ENCODE measurements at regions not wholly inside any gene's neighbourhood (a gene's known extent, or its start where the extent isn't known, plus 50 kb on each side); places are given as distances from the start of the nearest gene placed in this dataset.

- no peak for DNase-seq (ENCODE audit: extremely low read depth, low read depth)
- TF ChIP-seq CTCF (IDR thresholded peaks at IDR 0.05; ENCODE audit: low read depth, low read length): no peak
Measured at GRCh38 chr7:26495569-26495968, 203.9 kb downstream of the SNX10 start.

DNA sequence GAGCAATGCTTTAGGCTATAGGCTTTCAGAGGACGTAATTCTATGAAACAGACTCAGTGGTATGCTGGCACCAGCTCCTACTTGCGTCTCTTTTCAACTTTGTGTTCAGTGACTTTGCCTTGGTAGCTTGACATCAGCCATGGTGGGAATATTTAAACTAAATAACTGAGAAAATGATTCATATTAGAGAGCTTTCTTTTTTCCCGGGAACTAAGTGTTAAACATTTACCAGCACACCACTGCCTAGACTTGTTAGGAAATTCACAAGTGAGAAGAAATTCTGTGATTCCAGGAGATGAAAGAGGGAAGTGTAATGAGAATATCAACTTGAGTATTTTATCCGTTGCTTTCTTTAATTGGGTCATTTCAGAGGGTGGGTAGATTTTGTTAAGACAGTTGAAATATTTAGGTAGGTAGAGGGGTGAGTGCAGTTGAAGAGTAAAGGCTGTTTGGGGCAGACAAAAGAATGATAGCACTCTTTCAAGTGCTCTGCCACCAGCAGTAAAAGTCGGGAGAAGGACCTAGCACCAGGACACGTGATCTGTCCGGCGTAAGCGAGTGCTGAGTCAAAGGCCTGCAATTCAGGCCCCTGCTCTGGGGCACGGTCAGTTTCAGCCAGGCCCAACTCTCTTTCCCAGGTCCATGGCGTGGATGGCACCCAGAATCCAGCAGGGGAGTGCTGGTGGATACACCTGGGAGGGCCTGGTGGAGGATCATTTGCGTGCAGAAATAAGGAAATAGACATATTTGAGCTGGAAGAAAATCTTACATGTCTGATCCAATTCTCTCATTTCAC lies 206.3 kb downstream of the SNX10 start:
- no peak for DNase-seq (ENCODE audit: extremely low read depth, low read depth)
- no peak for TF ChIP-seq CTCF (IDR thresholded peaks at IDR 0.05; ENCODE audit: low read depth, low read length)

GRCh38 chr7:26499315-26499897 lies 207.7 kb downstream of the SNX10 start:
- no peak for TF ChIP-seq CTCF (IDR thresholded peaks at IDR 0.05; ENCODE audit: low read depth, low read length)
- DNase-seq (ENCODE audit: extremely low read depth, low read depth): no peak

DNA sequence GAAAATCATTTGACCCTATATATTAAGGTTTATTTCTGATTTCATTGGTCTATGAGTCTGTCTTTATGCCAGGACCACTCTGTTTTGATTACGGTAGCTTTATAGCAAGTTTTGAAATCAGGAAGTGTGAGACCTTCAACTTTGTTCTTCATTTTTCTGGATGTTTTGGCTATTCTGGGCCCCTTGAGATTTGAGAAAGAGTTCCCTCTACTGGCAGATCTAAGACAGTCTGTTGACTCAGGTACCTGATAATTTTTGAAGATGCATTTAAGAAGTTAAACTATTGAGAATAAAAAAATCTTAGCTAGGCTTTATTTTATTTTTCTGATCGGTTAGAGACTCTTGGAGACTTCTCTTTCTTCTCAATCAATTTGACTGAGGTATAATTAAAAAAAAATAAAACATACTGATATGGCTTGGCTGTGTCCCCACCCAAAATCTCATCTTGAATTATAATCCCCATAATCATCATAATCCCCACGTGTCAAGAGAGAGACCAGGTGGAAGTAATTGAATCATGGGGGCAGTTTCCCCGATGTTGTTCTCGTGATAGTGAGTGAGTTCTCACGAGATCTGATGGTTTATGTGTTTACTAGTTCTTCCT lies 209.2 kb downstream of the SNX10 start:
- peak; percentile 34 for TF ChIP-seq CTCF (IDR thresholded peaks at IDR 0.05; ENCODE audit: low read depth, low read length)

DNA sequence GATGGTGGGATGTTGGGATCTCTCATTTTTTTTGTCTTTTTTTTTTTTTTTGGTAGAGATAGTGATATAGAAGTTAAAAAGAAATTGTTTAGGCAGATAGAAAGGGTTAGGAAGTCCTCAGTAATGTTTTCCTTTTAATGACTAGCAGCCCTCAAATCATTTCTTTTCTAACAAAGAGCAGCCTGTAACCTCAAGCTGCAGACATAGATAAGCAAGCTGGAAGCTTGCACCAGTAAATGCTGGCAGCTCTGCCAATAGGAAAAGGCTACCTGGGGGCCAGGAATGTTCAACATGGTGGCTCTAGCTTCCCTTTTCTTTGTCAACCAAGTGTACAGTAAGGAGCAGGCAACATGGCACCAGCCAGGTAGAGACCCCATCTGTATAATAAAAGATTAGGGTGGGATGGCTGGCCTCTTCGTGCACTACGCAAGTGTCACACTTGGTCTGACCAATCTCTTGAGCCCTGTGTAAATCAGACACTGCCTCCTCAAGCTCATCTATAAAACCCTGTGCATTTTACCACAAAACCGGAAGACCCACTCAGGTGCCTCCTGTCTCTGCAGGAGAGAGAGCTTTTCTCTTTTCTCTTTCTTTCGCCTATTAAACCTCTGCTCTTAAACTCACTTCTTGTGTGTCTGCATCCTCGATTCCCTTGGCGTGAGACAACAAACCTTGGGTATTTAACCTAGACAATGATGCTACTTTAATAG lies 212.9 kb downstream of the SNX10 start:
- DNase-seq (ENCODE audit: extremely low read depth, low read depth): no peak
- no peak for TF ChIP-seq CTCF (IDR thresholded peaks at IDR 0.05; ENCODE audit: low read depth, low read length)

More for the DNA sequence above, 209.2 kb downstream of the SNX10 start:
- no peak for DNase-seq (ENCODE audit: extremely low read depth, low read depth)

DNA sequence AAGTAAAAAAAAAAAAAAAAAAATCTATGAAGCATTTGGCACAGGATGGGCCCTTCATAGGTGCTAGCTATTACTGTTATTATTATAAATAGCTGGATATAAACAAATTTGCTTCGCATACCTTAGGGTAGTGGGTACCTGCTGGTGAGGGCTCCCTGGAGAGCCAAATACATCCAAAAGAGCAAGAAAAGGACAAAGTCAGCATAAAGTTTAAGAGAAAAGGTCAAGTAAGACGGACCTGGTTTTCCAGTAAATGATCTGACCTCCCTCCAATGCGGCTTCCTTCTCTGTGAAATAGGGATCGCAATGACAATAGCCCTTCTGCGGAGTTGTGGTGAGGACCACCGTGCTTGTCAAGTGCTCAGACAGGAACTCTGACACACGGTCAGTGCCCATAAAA lies 214.5 kb downstream of the SNX10 start:
- no peak for TF ChIP-seq CTCF (IDR thresholded peaks at IDR 0.05; ENCODE audit: low read depth, low read length)
- no peak for DNase-seq (ENCODE audit: extremely low read depth, low read depth)
